ENCODE measurements at regions not wholly inside any gene's neighbourhood (a gene's known extent, or its start where the extent isn't known, plus 50 kb on each side); places are given as distances from the start of the nearest gene placed in this dataset.

DNA sequence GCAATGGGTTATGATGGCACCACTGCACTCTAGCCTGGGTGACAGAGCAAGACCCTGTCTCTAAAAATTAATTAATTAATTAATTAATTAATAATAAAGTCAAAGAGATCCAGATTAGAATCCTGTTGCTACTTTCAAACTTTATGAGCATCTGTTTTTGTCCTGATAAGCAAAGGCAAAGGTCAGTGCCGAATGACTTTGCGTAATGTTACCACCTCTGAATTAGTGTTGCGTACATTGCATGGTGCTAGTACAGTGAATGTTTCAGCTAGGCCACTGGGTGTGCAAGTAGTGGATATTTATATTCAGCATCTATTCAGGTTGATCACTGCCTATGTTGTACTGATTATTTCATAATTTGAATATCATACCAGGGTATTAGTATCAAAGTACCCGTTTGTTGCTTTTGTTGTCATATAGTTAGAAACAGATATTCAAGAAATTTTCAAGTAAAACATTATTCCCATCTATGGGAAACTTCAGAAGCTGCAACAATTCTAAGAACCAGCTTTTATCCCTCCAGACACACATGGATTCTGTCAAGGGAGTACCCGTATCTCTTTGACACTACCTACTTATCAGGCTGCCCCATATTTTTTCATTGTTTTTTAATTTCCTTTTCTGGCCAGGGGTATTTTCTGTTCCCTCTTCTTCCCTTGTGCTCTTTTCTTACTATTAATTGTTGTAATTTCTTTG lies 127.1 kb upstream of the GRM7 start:
- TF ChIP-seq POLR2A (IDR thresholded peaks at IDR 0.05; ENCODE audit: insufficient read depth in 1 of 2, low read depth in 2 of 2, low read length in 2 of 2) (no peak), CREM (IDR thresholded peaks at IDR 0.05) (no peak), CREM (CRISPR knock-in tag; IDR thresholded peaks at IDR 0.05) (no peak), ADNP (CRISPR knock-in tag; IDR thresholded peaks at IDR 0.05) (no peak), MAFG (CRISPR knock-in tag; IDR thresholded peaks at IDR 0.05) (no peak), EZH2 (conservative IDR thresholded peaks at IDR 0.05; ENCODE audit: low read depth, low read length) (no peak)
